Loucy (cell line): ENCODE measurements at regions not wholly inside any gene's neighbourhood (a gene's known extent, or its start where the extent isn't known, plus 50 kb on each side); places are given as distances from the start of the nearest gene placed in this dataset.
"Not testable (repeated sequence)": the region's sequence is repeated elsewhere in the genome, so short reads cannot be mapped to it uniquely, and the experiment has no call there.

Experiments used
- H2AFZ ChIP-seq: fragments of 200-600 bp; sonication (generic); 2 replicates; pipeline ENCODE4 v1.6.0; 2016; ENCODE audit warnings: antibody characterized with exemption, mild to moderate bottlenecking, low read length, moderate library complexity
- H3F3A ChIP-seq: fragments of 200-600 bp; 2 replicates; pipeline ENCODE4 v1.6.0; 2016; ENCODE audit warnings: antibody characterized with exemption, low read depth, mild to moderate bottlenecking
- H3K27me3 ChIP-seq: fragments of 200-600 bp; sonication (generic); 2 replicates; pipeline ENCODE4 v1.6.1; 2014; ENCODE audit warnings: low read length, mild to moderate bottlenecking; ENCODE audit not compliant: insufficient read depth, poor library complexity, severe bottlenecking
- H3K36me3 ChIP-seq: fragments of 200-600 bp; sonication (generic); 2 replicates; pipeline ENCODE4 v1.6.1; 2016; ENCODE audit warnings: low read length; ENCODE audit not compliant: insufficient read depth
- H3K4me1 ChIP-seq: fragments of 200-600 bp; sonication (generic); 2 replicates; pipeline ENCODE4 v1.5.1; 2014; ENCODE audit warnings: low read length, mild to moderate bottlenecking; ENCODE audit not compliant: insufficient read depth, poor library complexity, severe bottlenecking
- H3K4me2 ChIP-seq: fragments of 200-600 bp; sonication (generic); 2 replicates; pipeline ENCODE4 v1.6.0; 2014; ENCODE audit warnings: antibody characterized with exemption, low read length, low read depth, mild to moderate bottlenecking; ENCODE audit not compliant: poor library complexity, severe bottlenecking
- H3K4me3 ChIP-seq: fragments of 200-600 bp; sonication (generic); 2 replicates; pipeline ENCODE4 v1.5.1; 2014; ENCODE audit warnings: low read length, mild to moderate bottlenecking, mixed read lengths; ENCODE audit not compliant: poor library complexity, severe bottlenecking
- H3K79me2 ChIP-seq: fragments of 200-600 bp; sonication (generic); 2 replicates; pipeline ENCODE4 v1.6.1; 2014; ENCODE audit warnings: low read length; ENCODE audit not compliant: insufficient read depth
- H3K9ac ChIP-seq: fragments of 200-600 bp; sonication (generic); 2 replicates; pipeline ENCODE4 v1.6.0; 2014; ENCODE audit warnings: mild to moderate bottlenecking, low read depth, low read length, moderate library complexity; ENCODE audit not compliant: poor library complexity, severe bottlenecking
- H3K9me2 ChIP-seq: fragments of 200-600 bp; sonication (generic); replicated peaks from 2 replicates; pipeline ENCODE4 v1.6.1; 2016; ENCODE audit warnings: low read depth, low read length, mixed read lengths
- H3K9me3 ChIP-seq: fragments of 200-600 bp; sonication (generic); 2 replicates; pipeline ENCODE4 v1.6.1; 2014; ENCODE audit warnings: mild to moderate bottlenecking, antibody characterized with exemption, low read length, low read depth; ENCODE audit not compliant: insufficient read depth
- H4K20me1 ChIP-seq: fragments of 200-600 bp; sonication (generic); 2 replicates; pipeline ENCODE4 v1.6.0; 2014; ENCODE audit warnings: antibody characterized with exemption, low read length, mild to moderate bottlenecking; ENCODE audit not compliant: insufficient read depth, poor library complexity, severe bottlenecking
- EZH2phosphoT487 ChIP-seq: fragments of 200-600 bp; IDR thresholded peaks from 2 replicates; pipeline ENCODE4 v1.6.1; 2018; ENCODE audit warnings: antibody characterized with exemption, mild to moderate bottlenecking, moderate library complexity, borderline replicate concordance
- TF ChIP-seq, protein P1 (sequence below): fragments of 200-600 bp; sonication (generic); conservative IDR thresholded peaks from 2 replicates; pipeline ENCODE4 v1.5.1; 2014; ENCODE audit warnings: mild to moderate bottlenecking, antibody characterized with exemption, low read length

DNA sequence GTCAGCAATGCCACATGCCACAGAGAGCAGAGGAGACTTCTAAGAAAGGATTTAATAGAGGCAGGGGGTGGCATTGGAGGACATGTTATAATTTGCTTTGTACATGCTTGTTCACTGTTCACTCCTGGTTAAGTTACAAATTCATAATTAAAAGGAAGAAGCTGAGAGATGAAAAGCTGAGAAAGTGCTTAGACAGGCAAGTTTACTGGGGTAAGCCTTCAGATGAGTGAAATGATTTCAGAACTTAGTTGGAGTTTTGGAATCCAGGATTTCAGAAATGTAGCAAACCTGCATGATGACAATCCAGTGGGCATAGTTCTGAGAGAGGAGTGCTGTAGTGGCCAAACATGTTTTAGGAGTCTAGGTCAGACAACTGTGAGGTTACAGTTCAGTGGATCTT lies 67.3 kb upstream of the FBXO33 start:
- Histone ChIP-seq H3K27me3 (no peaks in the 10 kb centered on the region), H3K4me1 (no peaks in the 10 kb centered on the region), H3F3A (no peaks in the 10 kb centered on the region), H3K79me2 (no peaks in the 10 kb centered on the region), H3K9me2 (no peaks in the 10 kb centered on the region), H4K20me1 (no peaks in the 10 kb centered on the region), H3K9ac (no peak overlapping the region), H3K4me2 (no peak overlapping the region), H3K4me3 (no peak overlapping the region), H3K9me3 (no peaks in the 10 kb centered on the region; the same call in 1 of the 2 replicates), H3K36me3 (no peaks in the 10 kb centered on the region), H2AFZ (no peak overlapping the region)
- TF ChIP-seq, protein P1, sequence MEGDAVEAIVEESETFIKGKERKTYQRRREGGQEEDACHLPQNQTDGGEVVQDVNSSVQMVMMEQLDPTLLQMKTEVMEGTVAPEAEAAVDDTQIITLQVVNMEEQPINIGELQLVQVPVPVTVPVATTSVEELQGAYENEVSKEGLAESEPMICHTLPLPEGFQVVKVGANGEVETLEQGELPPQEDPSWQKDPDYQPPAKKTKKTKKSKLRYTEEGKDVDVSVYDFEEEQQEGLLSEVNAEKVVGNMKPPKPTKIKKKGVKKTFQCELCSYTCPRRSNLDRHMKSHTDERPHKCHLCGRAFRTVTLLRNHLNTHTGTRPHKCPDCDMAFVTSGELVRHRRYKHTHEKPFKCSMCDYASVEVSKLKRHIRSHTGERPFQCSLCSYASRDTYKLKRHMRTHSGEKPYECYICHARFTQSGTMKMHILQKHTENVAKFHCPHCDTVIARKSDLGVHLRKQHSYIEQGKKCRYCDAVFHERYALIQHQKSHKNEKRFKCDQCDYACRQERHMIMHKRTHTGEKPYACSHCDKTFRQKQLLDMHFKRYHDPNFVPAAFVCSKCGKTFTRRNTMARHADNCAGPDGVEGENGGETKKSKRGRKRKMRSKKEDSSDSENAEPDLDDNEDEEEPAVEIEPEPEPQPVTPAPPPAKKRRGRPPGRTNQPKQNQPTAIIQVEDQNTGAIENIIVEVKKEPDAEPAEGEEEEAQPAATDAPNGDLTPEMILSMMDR, result no peak
- no peak for TF ChIP-seq EZH2phosphoT487

DNA sequence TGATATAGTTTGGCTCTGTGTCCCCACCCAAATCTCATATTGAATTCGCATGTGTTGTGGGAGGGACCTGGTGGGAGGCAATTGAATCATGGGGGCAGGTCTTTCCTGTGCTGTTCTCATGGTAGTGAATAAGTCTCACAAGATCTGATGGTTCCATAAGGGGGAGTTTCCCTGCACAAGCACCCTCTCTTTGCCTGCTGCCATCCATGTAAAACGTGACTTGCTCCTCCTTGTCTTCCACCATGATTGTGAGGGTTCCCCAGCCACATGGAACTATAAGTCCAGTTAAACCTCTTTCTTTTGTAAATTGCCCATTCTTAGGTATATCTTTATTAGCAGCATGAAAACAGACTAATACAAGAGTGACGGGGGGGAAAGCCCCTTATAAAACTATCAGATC lies 65.4 kb upstream of the FBXO33 start:
- not testable (repeated sequence) for H4K20me1 ChIP-seq, H3K4me3 ChIP-seq, H3F3A ChIP-seq, H3K9me3 ChIP-seq, H3K9ac ChIP-seq, H2AFZ ChIP-seq, H3K36me3 ChIP-seq, H3K27me3 ChIP-seq, H3K79me2 ChIP-seq, H3K4me1 ChIP-seq, H3K9me2 ChIP-seq, H3K4me2 ChIP-seq

DNA sequence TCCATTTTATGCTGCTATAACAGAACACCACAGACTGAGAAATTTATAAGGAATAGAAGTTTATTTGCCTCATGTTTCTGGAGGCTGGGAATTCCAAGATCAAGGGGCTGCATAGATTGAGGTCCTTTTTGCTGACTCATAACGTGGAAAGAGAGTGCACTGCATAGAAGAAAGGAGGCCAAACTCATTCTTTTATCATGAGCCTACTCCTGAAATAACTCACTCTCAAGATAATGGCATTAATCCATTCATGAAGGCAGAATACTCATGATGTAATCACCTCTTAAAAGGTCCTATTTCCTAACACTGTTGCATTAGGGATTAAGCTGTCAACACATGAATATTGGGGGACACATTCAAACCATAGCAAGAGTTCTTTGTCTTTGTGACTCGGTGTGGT lies 60.0 kb upstream of the FBXO33 start:
- Histone ChIP-seq H3K9ac (no peak overlapping the region), H3K4me2 (no peak overlapping the region), H4K20me1 (no peaks in the 10 kb centered on the region), H3F3A (no peaks in the 10 kb centered on the region), H3K4me1 (no peaks in the 10 kb centered on the region), H2AFZ (no peak overlapping the region), H3K79me2 (no peaks in the 10 kb centered on the region), H3K9me2 (no peaks in the 10 kb centered on the region), H3K27me3 (no peaks in the 10 kb centered on the region), H3K36me3 (no peaks in the 10 kb centered on the region), H3K9me3 (no peaks in the 10 kb centered on the region; the same call in 1 of the 2 replicates), H3K4me3 (no peak overlapping the region)
- TF ChIP-seq, protein P1, result no peak
- no peak for TF ChIP-seq EZH2phosphoT487

DNA sequence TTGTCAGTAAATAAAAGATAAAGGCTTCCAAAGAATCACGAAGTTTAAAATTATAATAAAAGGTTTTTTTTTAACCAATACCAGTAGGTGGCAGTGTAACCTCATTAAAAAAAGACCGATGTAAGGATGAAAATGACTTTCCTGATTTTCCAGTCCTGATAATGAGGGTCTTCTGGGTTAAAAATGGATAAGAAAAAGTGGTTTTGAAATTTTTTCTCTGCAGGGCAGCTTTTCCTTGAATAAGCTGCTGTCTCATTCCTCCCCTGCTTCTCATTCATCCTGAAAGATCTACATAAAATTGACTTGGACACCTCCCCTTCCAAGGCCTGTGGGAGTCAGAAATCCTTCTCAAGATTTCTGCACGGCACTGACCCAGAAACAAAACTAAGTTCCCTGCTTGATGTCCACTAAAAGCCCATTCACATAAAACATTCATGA lies 58.9 kb upstream of the FBXO33 start:
- Histone ChIP-seq H3K79me2 (no peaks in the 10 kb centered on the region), H3K4me3 (no peak overlapping the region), H3K9me2 (no peaks in the 10 kb centered on the region), H3K4me2 (no peak overlapping the region), H3F3A (no peaks in the 10 kb centered on the region), H3K4me1 (no peaks in the 10 kb centered on the region), H3K9me3 (no peaks in the 10 kb centered on the region), H2AFZ (peak overlapping the region; percentile 46; the same call in 1 of the 2 replicates), H4K20me1 (no peaks in the 10 kb centered on the region), H3K9ac (no peak overlapping the region), H3K27me3 (no peaks in the 10 kb centered on the region), H3K36me3 (no peaks in the 10 kb centered on the region)
- TF ChIP-seq, protein P1, result peak; percentile 72
- TF ChIP-seq EZH2phosphoT487, result no peak
